ENCODE measurements at regions not wholly inside any gene's neighbourhood (a gene's known extent, or its start where the extent isn't known, plus 50 kb on each side); places are given as distances from the start of the nearest gene placed in this dataset.

DNA sequence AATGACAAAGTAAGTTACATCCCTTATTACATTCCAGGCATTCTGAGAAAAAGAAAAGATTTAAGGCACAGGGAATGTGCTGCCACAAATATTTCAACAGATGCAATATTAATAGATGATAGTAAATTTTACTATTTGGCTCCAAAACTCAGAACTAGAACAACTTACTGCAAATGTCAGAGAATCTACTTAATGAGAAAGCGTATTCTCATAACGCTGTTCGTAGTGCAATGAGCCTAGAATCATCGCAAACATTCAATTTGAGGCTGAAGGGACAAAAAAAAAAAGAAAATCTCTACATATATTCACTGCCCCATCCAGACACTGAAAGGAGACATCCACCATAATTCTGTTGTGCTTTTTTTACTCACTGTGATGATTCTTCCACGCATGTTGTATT, 272.1 kb upstream of the DOK6 start:
- TF ChIP-seq TAF1 (IDR thresholded peaks at IDR 0.05; ENCODE audit: low read depth) (no peak), POLR2AphosphoS5 (IDR thresholded peaks at IDR 0.05) (no peak), SMC3 (conservative IDR thresholded peaks at IDR 0.05; ENCODE audit: poor library complexity) (no peak), EZH2 (IDR thresholded peaks at IDR 0.05; ENCODE audit: borderline replicate concordance, insufficient read depth, low read length, poor library complexity, severe bottlenecking) (no peak)
- Histone ChIP-seq H3K27ac (ENCODE audit: low read length) (no peak overlapping the region), H3F3A (ENCODE audit: insufficient read depth, low read length, poor library complexity, severe bottlenecking) (no peaks in the 10 kb centered on the region), H3K9me2 (ENCODE audit: insufficient read depth, low read length) (no peaks in the 10 kb centered on the region), H3K79me2 (replicated peaks; ENCODE audit: insufficient read depth, low read length) (no peaks in the 10 kb centered on the region), H3K36me3 (ENCODE audit: insufficient read depth, low read length) (no peaks in the 10 kb centered on the region), H4K20me1 (ENCODE audit: insufficient read depth) (no peaks in the 10 kb centered on the region), H3K4me3 (ENCODE audit: low read length) (no peak overlapping the region), H3K9me3 (ENCODE audit: low read length) (no peaks in the 10 kb centered on the region), H2AFZ (ENCODE audit: low read depth, low read length) (no peak overlapping the region), H3K27me3 (ENCODE audit: insufficient read depth, low read depth, low read length) (no peaks in the 10 kb centered on the region), H3K9ac (ENCODE audit: low read length) (no peak overlapping the region), H3K4me2 (ENCODE audit: low read length) (no peak overlapping the region)

DNA sequence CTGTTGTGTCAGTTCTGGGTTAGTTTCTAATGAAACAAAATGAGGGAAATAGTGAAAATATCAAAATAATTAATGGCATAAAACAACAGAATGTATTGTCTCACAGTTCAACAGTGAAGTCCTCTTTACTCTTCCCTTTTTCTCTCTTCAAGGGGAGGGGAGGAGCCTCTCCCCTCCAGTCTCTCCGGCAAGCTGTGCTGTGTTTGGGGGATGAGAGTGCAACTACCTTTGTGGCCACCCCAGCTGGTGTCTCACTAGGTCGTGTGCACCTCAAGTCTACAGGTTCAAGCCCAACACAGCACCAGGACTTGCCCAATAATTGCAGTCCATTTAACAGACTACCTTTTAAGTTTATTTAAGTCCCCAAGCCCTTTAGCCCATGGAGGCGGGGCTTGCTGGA, 271.7 kb upstream of the DOK6 start:
- Histone ChIP-seq H3K27ac (ENCODE audit: low read length) (no peak overlapping the region), H3K79me2 (replicated peaks; ENCODE audit: insufficient read depth, low read length) (no peaks in the 10 kb centered on the region), H3F3A (ENCODE audit: insufficient read depth, low read length, poor library complexity, severe bottlenecking) (no peaks in the 10 kb centered on the region), H3K9me2 (ENCODE audit: insufficient read depth, low read length) (no peaks in the 10 kb centered on the region), H4K20me1 (ENCODE audit: insufficient read depth) (no peaks in the 10 kb centered on the region), H2AFZ (ENCODE audit: low read depth, low read length) (no peak overlapping the region), H3K27me3 (ENCODE audit: insufficient read depth, low read depth, low read length) (no peaks in the 10 kb centered on the region), H3K4me3 (ENCODE audit: low read length) (no peak overlapping the region), H3K9me3 (ENCODE audit: low read length) (no peaks in the 10 kb centered on the region), H3K4me2 (ENCODE audit: low read length) (no peak overlapping the region), H3K36me3 (ENCODE audit: insufficient read depth, low read length) (no peaks in the 10 kb centered on the region), H3K9ac (ENCODE audit: low read length) (no peak overlapping the region)
- no peak for TF ChIP-seq POLR2AphosphoS5 (IDR thresholded peaks at IDR 0.05)
- TF ChIP-seq MXI1 (conservative IDR thresholded peaks at IDR 0.05; ENCODE audit: poor library complexity, severe bottlenecking): no peak
- TF ChIP-seq, protein P1, sequence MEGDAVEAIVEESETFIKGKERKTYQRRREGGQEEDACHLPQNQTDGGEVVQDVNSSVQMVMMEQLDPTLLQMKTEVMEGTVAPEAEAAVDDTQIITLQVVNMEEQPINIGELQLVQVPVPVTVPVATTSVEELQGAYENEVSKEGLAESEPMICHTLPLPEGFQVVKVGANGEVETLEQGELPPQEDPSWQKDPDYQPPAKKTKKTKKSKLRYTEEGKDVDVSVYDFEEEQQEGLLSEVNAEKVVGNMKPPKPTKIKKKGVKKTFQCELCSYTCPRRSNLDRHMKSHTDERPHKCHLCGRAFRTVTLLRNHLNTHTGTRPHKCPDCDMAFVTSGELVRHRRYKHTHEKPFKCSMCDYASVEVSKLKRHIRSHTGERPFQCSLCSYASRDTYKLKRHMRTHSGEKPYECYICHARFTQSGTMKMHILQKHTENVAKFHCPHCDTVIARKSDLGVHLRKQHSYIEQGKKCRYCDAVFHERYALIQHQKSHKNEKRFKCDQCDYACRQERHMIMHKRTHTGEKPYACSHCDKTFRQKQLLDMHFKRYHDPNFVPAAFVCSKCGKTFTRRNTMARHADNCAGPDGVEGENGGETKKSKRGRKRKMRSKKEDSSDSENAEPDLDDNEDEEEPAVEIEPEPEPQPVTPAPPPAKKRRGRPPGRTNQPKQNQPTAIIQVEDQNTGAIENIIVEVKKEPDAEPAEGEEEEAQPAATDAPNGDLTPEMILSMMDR (IDR thresholded peaks at IDR 0.05; ENCODE audit: poor library complexity, severe bottlenecking): no peak
- TF ChIP-seq, protein P2, sequence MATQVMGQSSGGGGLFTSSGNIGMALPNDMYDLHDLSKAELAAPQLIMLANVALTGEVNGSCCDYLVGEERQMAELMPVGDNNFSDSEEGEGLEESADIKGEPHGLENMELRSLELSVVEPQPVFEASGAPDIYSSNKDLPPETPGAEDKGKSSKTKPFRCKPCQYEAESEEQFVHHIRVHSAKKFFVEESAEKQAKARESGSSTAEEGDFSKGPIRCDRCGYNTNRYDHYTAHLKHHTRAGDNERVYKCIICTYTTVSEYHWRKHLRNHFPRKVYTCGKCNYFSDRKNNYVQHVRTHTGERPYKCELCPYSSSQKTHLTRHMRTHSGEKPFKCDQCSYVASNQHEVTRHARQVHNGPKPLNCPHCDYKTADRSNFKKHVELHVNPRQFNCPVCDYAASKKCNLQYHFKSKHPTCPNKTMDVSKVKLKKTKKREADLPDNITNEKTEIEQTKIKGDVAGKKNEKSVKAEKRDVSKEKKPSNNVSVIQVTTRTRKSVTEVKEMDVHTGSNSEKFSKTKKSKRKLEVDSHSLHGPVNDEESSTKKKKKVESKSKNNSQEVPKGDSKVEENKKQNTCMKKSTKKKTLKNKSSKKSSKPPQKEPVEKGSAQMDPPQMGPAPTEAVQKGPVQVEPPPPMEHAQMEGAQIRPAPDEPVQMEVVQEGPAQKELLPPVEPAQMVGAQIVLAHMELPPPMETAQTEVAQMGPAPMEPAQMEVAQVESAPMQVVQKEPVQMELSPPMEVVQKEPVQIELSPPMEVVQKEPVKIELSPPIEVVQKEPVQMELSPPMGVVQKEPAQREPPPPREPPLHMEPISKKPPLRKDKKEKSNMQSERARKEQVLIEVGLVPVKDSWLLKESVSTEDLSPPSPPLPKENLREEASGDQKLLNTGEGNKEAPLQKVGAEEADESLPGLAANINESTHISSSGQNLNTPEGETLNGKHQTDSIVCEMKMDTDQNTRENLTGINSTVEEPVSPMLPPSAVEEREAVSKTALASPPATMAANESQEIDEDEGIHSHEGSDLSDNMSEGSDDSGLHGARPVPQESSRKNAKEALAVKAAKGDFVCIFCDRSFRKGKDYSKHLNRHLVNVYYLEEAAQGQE (IDR thresholded peaks at IDR 0.05; ENCODE audit: borderline replicate concordance): no peak
- TF ChIP-seq EZH2 (IDR thresholded peaks at IDR 0.05; ENCODE audit: borderline replicate concordance, insufficient read depth, low read length, poor library complexity, severe bottlenecking): no peak

DNA sequence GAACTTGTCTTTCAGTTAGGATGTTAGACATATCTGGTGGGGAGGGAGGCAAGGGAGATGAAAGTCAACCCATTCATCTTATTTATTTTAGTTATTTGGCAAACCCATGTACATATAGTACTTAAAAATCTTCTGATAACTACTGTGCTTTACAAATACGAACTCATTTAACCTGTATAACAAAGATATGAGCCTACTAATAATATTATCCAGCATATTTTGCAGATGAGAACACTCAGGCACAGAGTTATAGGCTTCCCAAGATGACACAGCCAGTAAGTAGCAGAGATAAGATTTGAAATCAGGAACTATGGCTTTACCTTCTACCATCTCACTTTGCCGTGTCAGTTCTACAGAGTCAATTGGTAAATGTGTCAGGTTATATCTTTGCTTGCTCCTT, 262.6 kb upstream of the DOK6 start:
- Histone ChIP-seq H3F3A (ENCODE audit: insufficient read depth, low read length, poor library complexity, severe bottlenecking) (no peaks in the 10 kb centered on the region), H3K36me3 (ENCODE audit: insufficient read depth, low read length) (no peaks in the 10 kb centered on the region), H3K4me2 (ENCODE audit: low read length) (no peak overlapping the region), H3K9me3 (ENCODE audit: low read length) (no peaks in the 10 kb centered on the region), H3K27ac (ENCODE audit: low read length) (no peak overlapping the region), H3K27me3 (ENCODE audit: insufficient read depth, low read depth, low read length) (no peaks in the 10 kb centered on the region), H3K9ac (ENCODE audit: low read length) (no peak overlapping the region), H3K79me2 (replicated peaks; ENCODE audit: insufficient read depth, low read length) (no peaks in the 10 kb centered on the region), H2AFZ (ENCODE audit: low read depth, low read length) (no peak overlapping the region), H3K4me3 (ENCODE audit: low read length) (no peak overlapping the region), H4K20me1 (ENCODE audit: insufficient read depth) (no peaks in the 10 kb centered on the region), H3K9me2 (ENCODE audit: insufficient read depth, low read length) (no peaks in the 10 kb centered on the region)
- TF ChIP-seq TAF1 (IDR thresholded peaks at IDR 0.05; ENCODE audit: low read depth) (no peak), MXI1 (conservative IDR thresholded peaks at IDR 0.05; ENCODE audit: poor library complexity, severe bottlenecking) (no peak), POLR2AphosphoS5 (IDR thresholded peaks at IDR 0.05) (no peak), EP300 (conservative IDR thresholded peaks at IDR 0.05; ENCODE audit: poor library complexity, severe bottlenecking) (no peak), RAD21 (conservative IDR thresholded peaks at IDR 0.05) (no peak), SMC3 (conservative IDR thresholded peaks at IDR 0.05; ENCODE audit: poor library complexity) (no peak), EZH2 (IDR thresholded peaks at IDR 0.05; ENCODE audit: borderline replicate concordance, insufficient read depth, low read length, poor library complexity, severe bottlenecking) (no peak)
- TF ChIP-seq, protein P2 (IDR thresholded peaks at IDR 0.05; ENCODE audit: borderline replicate concordance): no peak
- TF ChIP-seq, protein P1 (IDR thresholded peaks at IDR 0.05; ENCODE audit: poor library complexity, severe bottlenecking): no peak

Data from neural cell (in vitro differentiated cells).